NK-92 treated with Interleukin-12 subunit alpha and Interleukin-12 subunit beta, amount 100 ng/mL, for 24 hours (cell line): ENCODE measurements at regions not wholly inside any gene's neighbourhood (a gene's known extent, or its start where the extent isn't known, plus 50 kb on each side); places are given as distances from the start of the nearest gene placed in this dataset.
"Not testable (repeated sequence)": the region's sequence is repeated elsewhere in the genome, so short reads cannot be mapped to it uniquely, and the experiment has no call there.

Experiments
- DNase-seq: peaks from one replicate; lab custom pipeline; 2025; lab: John Stamatoyannopoulos, UW

DNA sequence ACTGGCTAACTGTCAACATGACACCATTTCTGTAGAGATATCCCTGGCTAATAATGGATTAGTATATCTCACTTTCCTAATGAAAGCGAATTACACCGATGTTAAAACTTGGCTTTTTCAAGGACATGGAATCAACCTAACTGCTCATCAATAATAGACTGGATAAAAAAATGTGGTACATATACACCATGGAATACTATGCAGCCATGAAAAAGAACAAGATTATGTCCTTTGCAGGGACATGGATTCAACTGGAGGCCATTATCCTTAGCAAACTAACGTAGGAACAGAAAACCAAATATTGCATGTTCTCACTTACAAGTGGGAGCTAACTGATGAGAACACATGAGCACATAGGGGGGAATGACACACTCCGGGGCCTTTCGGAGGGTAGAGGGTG, 62.6 kb downstream of the ZIC1 start:
- no peak for DNase-seq

DNA sequence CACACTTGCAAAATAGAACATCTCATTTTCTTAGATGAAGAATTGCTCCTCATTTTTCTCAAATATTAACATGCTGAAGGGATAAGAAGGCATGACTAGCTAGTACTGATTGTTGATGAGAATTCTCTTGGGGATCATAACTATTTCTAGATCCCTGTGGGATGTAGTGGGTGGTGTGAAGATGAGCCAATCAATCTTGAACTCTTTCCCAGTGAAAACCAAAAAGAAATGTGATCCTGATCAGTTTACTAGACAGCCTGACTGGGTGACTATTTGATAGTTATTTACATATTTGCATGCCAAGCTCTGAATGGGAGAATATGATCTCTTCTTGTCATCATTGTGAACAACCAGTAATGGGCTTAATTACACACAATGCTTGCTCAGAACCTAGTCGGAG, 63.7 kb downstream of the ZIC1 start:
- no peak for DNase-seq

DNA sequence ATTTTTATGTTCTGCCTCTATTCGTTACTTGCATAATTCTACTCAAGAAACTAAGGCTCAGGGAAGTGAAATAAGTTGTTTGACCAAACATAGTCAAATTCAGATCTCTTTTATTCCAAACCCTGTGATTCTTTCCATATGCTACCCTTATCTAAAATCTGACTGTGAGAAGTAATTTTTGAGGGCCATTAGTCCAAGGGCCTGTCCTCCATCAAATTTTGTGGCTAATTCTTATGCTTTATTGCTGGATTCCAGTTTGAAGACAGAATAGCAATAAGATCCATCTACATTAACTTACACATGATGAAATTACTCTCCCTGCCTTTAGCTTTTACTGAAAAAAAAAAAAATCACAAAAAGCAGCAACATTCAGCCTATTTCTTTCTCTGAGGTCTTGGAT, 74.0 kb downstream of the ZIC1 start:
- DNase-seq = no peak

DNA sequence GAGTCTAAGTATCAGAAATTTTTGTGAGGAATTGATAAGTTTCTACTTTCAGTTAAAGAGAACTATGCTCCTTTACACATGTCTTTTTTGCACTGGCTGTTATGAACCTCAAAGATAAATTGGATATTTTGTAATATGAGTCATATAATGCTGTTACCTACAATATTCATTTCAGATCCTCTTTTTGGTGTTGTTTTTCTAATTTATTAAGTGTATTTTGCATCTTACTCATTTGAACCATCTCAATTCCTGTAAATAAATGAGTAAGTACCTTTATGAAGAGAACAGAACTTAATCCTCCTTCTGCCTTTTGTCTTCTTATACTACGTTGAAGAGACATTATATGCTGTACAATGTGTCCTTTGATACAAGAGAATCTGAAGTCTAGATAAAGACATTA, 74.4 kb downstream of the ZIC1 start:
- DNase-seq = no peak

DNA sequence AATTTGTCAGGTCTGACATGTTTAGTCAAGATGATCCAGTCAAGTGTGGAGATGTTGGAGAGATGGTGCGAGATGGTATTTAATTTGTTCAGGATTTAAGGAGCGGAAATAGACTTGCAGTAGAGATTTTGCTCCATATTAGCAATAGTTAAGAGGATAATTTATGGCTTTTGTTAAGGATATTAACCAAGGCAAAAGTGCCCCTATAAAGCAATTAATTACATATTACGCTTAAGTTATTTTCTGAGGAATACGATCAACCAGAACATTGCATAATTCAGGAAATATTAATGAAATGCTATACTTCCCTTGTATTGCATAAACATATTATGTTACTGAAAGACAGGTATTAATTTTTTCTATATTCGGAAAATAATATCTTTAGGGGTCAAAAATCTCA, 83.9 kb downstream of the ZIC1 start:
- DNase-seq = no peak

DNA sequence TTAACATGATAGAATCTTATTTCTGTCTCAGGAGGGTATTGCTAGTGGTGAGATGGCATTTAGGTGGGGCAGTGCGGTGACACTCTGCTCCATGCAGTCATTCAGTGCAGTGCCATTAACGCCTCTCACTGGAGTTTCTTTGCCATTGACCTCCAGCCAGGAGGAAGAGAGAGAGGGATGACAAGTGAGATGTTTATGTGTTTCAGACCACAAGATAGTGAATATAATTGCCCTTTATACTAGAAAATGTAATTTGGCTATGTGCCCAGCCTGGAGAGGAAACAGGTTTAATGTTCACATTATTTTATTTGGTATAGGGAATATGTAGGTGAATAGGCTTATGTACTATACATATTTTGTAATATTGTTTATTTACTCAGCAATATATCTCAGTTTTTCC, 84.5 kb downstream of the ZIC1 start:
- no peak for DNase-seq

DNA sequence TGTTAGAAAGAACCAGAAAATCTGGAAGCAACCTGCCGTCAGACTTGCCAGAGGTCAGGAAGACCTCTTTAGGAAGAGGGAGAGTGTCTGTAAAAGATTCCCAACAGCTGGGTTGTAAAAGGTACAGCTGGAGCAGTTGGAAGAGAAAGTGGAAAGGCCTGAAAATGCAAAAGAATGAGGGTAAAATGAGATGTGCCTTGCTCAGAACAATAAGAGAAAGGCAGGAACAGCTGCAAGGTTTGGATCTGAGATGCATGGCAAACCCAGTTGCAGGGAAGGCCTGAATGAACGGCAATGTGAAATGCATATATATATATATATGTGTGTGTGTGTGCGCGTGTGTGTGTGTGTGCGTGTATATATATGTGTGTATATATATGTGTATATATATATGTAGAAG, 88.1 kb downstream of the ZIC1 start:
- DNase-seq = no peak

DNA sequence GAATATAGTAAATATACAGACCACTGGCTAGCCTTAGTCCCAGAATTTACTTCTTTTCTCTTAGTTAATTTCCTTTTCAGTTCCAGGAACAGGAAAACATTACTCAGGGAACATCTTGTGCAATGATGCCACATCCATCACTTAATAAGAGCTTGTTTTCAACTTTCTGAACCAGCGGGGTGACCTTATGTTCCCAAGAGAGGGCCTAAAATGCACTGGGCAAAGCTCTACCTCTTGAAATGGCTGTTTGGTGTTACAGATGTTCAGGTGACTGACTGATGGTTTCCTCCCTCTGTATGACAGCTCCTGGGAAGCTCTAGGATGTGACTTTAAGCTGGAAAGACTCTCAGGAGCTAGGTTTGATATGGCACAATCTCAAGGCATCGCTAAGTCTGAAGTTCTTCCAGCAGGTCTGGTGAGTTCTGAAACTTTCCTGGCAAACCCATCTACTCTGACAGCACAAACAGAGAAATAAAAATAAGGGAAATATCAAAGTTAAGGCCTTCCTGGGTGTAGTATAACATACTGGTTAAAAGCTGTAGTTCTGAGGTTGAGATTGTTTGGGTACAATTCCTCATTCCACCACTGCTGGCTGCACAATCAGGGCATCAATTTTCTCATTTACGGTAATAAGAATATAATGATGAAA, 98.6 kb downstream of the ZIC1 start:
- DNase-seq = no peak

DNA sequence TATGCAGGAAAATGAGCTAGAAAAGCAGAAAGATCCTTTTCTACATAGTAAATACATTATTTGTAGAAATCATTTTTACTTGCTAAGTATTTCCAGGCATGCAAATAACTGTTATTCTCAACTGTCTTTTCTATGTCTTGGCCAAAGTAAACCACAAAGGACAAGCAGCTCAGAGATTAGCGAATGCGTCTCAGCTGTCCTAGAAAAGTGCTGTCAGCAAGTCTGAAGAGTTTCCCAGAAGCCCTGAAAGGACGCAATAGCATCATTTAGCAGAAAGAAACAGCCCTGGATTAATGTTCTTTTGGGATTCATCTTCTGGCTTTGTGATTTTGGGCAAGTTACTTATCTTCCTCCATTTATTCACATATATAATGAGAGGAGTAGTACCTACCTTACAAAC, 100.3 kb downstream of the ZIC1 start:
- DNase-seq = no peak

DNA sequence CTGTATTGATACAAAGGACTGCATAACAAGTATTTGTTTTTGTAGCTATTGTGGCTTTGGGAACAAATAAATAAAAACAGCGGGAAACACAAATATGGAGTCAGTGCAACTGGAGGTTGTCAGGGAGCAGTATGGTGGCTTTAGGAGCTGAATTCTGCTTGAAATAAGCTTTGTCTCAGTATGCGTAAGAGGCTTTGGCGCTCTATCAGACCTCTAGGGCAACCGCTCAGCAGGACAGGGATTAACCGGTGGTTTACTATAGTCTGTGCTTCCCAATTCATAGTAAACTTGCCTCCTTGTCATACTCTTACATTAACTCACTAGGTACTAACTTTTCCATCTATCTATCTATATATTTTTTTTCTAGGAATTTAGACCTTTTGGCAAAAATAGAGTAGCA, 104.6 kb downstream of the ZIC1 start:
- DNase-seq = no peak

DNA sequence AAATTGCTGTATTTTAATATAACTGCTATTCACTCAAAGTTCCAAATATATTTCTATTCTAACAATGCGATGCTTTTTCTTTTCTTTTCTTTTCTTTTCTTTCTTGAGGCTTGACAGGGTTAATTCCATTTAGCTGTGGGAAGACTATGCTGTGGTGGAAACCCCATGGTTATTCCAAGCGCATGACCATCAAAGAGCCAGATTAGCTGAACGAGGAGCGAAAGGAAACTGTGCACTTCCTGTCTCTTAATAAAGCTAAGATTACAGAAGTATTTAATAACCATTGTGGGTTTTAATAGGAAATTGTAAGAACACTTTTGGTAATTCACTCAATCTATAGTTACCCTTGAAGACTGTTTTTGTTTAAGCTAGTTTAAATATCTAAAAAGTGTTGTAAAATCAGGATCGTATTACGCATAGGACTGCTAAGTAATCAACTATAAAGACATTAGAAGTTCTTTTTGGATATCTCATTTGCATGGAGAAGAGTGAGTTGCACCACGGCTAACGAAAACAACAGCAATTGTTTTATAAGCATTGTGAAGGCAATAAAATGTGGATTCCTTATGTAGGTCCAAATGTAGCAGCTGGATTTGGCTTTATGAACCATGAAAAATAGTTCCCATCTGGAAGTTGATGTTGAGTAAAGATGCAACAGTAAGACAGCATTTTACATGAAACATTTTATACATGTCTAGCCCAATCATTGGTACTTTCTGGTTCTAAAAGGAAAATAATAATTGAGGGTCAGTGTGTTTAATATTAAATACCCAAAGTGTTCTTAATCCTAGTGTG, 105.4 kb downstream of the ZIC1 start:
- DNase-seq = no peak

DNA sequence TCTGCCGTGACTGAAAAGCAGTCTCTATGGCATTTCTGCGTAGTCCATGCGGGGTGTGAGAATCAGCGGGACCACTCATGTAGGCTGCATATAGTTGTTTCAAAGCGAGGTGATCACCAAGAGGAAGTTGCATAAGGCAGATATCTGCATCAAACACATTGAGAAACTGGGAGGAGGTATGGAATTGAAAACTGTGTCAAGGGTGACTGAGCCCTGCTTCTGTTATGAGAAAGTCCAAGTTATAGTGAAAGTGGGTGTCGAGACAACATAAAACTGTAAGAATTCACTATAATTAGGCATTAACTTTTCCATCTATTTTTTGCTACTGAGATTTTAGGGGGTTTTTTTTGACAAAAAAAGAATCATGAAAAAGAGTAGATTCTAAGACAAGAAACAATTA, 109.3 kb downstream of the ZIC1 start:
- DNase-seq = no peak

DNA sequence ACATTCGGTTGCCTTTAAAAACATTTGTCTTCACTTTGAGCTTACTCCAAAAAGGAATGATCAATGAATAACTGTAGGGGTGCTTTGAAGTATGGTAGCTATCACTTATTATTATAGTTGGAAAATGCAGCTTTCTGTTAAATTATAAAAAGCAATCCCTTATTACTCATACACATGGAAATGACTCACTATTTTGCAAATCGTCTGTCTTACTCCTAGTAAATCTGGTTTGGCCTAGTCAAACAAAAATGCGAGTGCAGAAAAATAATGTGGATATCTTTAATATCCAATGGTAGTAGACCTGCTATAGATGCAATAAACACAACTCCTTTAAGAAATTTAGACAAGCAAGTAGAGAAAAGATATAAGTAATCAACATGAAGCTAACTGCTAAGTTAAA, 112.5 kb downstream of the ZIC1 start:
- DNase-seq = no peak

DNA sequence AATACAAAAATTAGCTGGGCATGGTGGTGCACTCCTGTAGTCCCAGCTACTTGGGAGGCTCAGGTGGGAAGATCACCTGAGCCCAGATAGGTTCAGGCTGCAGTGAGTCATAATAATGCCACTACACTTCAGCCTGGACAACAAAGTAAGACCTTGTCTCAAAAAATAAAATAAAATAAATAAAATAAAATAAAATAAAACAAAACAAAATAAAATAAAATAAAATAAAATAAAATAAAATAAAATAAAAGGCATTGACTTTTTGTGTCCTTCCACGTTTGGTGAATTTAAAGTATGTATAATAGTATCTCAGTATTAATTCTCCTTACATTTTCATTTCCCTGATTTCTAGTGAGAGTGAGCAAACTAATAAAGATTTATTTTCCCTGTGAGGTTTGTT, 113.6 kb downstream of the ZIC1 start:
- DNase-seq = not testable (repeated sequence)

DNA sequence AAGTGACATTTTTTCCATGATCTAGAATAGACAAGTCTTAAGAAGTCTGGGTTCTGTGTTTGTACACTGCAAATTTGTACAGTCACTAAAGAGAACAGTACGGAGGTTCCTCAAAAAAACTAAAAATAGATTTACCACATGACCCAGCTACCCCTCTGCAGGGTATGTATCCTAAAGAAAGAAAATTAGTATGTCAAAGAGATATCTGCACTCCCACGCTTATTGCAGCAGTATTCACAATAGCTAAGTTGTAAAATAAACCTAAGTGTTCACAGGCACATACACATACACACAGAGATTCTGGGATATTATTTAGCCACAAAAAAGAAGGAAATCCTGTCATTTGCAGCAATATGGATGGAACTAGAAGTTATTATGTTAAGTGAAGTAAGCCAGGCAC, 120.4 kb downstream of the ZIC1 start:
- no peak for DNase-seq

DNA sequence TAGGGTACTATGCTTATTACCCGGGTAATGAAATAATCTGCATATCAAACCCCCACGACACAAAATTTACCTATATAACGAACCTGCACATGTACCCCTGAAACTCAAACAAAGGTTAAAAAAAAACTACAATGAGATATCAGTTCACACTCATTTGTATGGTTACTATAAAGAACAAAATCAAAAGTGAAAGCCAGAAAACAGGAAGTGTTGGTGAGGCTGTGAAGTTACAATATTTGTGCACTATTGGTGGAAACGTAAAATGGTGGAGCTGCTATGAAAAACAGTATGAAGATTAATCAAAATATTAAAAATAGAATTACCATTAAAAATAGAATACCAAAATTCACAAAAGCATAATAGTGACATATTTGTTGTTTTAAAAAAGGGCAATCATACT, 128.9 kb downstream of the ZIC1 start:
- no peak for DNase-seq

DNA sequence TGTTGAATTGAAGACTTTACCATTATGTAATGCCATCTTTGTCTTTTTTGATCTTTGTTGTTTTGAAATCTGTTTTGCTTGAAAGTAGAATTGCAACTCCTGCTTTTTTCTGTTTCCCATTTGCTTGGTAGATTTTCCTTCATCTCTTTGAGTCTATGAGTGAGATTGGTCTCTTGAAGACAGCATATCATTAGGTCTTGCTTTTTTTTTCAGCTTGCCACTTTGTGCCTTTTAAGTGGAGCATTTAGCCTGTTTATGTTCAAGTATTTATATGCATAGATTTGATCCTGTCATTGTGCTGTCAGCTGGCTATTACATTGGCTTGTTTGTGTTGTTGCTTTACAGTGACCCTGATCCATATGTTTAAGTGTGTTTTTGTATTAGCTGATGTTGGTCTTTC, 131.8 kb downstream of the ZIC1 start:
- no peak for DNase-seq

DNA sequence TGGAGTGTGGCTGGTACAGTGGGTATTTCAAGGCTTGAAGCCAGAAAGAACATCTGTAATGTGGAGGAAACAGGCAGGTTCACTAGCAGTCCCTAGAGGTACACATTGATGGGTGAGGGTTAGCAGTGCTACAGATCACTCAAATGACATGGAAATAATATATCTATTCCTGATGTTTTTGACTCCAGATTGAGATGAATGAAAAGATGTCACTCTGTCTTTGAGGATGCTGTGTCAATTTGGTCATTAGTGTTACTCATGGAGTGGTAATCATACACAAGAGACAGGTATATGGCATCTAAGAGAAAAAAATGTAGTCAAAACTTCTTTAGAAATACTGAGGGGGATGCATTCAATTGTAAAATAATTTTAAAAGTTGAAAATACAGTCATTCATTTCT, 135.1 kb downstream of the ZIC1 start:
- no peak for DNase-seq

DNA sequence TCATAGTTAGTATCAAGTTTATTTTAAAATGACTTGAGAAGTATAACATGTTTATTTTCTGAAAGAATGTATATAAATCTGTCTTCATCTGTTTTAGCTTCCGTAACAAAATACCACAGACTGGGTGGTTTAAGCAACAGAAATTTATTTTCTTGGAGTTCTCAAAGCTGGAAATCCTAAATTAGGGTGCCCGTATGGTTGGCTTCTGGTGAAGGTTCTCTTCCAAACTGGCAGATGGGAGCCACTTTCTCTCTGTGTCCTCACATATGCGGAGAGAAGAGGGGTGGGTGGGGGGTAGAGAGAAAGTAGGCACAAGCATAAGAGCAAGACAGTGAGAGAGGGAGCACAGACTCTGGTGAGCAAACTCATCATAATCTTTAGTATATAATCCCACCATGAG, 142.3 kb downstream of the ZIC1 start:
- DNase-seq = no peak

DNA sequence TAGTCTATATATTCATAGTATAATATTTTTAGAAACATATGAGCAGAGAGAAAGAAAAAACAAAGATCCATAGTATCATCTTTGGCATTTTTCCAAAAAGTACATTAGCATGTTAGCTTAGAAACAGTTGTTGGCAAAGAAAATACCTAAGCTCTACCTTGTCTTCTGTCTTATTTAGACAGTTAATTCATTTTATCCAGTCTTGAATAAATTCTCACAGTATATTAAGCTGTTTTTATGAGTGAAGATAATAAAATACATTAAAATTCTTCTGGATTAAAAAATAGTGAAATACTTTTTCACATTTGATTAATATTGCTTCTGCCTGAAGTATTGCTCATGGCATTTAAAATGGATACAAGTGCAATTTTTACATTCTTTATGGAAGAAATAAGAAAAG, 145.2 kb downstream of the ZIC1 start:
- no peak for DNase-seq

DNA sequence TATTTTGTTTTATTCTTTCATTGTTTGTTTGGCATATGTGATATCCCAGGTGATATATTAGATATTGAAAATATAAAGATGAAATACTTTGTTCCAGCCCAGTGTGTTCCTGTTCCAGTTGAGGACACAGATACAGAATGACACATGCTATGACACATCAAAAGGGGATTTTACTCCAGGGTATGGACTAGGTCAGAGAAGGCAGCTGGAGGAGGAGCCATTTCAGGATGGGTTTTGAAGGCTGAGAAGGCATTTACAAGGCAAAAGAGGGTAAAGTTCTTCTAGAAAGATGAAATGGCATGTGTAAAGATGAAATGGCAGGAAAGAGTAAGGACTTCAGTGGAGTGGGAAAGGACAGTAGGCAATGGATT, 163.8 kb downstream of the ZIC1 start:
- no peak for DNase-seq

DNA sequence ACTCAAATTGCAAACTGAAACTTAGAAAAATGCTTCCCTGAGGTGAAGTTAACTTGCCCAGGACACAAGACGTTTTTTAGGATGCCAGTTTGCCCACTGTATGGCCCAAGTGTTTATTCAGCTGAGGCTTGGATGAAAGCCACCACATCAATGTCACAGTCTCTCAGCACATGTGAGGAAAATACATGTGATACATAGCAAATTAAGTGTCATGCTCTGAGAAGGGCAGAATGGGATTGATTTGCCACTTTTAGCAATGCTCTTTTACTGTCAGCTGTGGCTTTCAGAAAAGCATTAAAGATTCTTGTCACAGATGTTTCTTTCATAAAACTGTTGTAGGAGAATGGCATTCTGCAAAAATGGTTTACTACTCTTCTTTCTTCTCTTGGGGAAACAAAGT, 165.5 kb downstream of the ZIC1 start:
- no peak for DNase-seq

DNA sequence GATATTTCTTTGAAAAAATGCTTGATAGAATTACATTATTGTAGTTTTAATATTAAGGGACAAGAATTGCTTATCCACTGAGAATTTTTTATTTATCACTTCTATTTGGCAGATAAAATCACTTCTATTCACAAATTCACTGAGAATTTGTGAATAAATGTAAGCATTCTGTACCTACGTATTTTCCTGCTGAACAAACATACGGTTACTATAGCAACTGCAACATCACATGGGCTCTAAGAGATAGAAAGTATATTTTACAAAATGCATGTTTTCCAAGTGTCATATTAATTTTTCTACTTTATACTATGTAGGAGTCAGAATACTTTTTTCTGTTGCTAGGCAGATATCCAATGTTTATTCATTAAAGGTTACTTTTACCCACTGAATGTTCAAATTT, 166.2 kb downstream of the ZIC1 start:
- DNase-seq = no peak

DNA sequence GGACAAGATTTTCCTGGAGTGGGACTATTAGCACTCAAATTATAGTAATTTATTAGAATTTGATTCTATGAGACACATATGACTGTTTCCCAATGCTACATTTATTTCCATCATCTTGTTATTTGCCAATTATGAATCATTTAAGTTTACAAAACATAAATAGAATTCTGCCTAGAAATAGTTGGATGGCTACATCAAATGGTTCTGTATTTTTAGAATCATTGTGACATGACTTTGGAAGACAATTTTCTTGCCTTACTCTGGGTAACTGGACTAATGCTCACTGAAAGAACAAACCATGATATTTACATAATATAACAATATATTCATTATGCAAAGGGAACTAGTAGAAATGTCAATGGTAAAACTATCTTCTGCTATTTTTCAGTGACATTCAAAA, 173.5 kb downstream of the ZIC1 start:
- DNase-seq = no peak
